ENCODE measurements at regions not wholly inside any gene's neighbourhood (a gene's known extent, or its start where the extent isn't known, plus 50 kb on each side); places are given as distances from the start of the nearest gene placed in this dataset.

DNA sequence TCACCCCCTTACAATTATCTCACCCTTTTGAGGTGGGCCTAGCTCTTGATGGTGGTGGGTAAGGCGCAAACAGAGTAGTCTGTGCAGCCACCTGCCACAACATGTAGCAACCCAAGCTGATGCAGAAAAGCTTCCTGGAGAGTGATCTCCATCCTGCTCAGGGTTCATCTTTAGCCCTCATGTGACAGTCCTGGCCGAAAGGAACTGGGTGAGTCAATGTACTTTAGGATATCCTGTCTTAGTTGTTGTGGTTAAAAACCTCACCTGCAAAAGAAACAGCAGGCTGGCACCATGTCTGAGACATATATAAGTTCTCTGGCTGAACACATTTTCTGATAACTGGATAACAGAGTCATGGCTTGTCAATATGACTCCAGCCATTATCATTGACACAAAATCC, 183.5 kb upstream of the CPHXL start:
- TF ChIP-seq, protein P1, sequence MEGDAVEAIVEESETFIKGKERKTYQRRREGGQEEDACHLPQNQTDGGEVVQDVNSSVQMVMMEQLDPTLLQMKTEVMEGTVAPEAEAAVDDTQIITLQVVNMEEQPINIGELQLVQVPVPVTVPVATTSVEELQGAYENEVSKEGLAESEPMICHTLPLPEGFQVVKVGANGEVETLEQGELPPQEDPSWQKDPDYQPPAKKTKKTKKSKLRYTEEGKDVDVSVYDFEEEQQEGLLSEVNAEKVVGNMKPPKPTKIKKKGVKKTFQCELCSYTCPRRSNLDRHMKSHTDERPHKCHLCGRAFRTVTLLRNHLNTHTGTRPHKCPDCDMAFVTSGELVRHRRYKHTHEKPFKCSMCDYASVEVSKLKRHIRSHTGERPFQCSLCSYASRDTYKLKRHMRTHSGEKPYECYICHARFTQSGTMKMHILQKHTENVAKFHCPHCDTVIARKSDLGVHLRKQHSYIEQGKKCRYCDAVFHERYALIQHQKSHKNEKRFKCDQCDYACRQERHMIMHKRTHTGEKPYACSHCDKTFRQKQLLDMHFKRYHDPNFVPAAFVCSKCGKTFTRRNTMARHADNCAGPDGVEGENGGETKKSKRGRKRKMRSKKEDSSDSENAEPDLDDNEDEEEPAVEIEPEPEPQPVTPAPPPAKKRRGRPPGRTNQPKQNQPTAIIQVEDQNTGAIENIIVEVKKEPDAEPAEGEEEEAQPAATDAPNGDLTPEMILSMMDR (IDR thresholded peaks at IDR 0.05): no peak
- no peak for TF ChIP-seq POLR2A (IDR thresholded peaks at IDR 0.05)
- no peak for TF ChIP-seq POLR2AphosphoS5 (IDR thresholded peaks at IDR 0.05)
- TF ChIP-seq EP300 (IDR thresholded peaks at IDR 0.05): no peak
